GM11168 (cell line): ENCODE measurements at regions not wholly inside any gene's neighbourhood (a gene's known extent, or its start where the extent isn't known, plus 50 kb on each side); places are given as distances from the start of the nearest gene placed in this dataset.

Experiments used
- in situ Hi-C: fragments of 300-500 bp; cut with MboI; formaldehyde crosslinking; loops from one replicate; pipeline ENCODE4 v1.12.0; 2022; ENCODE audit warnings: low sequenced_read_pairs; ENCODE audit not compliant: unreplicated experiment

- in situ Hi-C loops, result no loop called here
These were observed 240.4 kb upstream of the FAR2 start for GRCh38 chr12:28908646-28909045.

GRCh38 chr12:28909291-28909690, 239.8 kb upstream of the FAR2 start:
- in situ Hi-C loops, result no loop called here

DNA sequence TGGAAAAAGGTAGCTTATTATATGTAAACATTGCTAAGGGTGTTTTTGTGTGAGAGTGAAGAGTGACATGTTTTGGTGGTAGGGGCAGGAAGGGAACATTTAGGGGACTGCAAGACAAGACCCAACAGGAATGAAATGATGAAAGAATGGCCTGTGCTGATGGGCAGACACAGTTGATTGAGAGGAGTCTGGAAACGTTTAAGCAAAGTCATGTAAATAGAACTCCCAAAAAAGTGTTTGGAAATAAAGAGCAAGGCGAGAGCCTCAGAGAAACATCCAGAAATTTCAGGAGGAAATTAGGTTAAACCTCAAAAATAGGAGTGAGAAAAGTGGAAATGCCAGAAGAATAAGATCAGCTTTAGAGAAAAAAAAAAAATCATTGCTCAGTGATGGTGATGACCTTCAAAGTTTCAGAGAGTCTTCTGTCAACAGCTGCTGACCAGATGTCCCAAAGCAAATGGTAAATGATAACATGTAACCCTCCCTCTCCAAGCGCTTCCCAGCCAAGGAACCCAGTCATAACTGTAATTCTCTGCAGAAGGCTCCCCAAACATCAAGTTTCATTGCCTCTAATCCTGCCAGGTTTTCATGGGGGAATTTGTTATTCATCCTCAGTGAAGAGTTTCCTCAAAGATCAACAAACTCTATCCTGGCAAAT, 223.2 kb upstream of the FAR2 start:
- in situ Hi-C loops, result no loop called here

DNA sequence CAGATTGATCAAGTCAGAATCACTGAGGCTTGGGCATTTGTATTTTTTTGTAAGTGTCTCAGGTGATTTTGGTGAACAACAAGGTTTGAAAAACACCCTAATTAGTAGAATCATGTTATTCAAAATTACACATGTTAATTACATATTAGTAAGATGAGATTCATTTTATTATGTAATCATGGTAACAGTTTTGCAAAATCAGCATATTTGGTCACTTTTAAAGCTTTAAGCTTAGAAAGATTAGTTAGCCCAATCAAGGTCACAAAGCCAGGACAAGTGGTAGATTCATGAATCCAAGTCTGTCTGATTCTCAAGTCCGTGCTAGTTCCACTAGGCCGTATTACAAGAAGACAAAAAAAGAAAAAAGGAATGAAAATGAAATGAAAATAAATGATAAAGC, 218.4 kb upstream of the FAR2 start:
- in situ Hi-C loops, result no loop called here

DNA sequence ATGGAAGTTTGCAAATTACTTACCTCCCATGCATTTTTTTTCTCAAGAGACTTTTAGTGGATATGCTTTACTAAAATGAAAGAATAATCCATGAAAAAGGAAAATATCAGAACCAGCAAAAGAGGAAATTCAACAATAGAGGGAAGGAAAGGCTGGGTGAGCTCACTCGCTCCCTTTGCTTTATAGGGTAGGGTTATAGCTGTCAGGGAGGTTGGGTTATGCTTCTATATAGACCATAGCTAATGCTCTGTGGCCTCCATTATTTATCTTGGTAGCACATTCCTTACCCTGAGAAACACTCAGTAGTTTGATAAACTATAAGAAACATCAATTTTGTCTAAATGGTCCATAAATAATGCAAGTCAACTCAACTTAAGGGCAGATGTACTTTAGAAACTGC, 215.9 kb upstream of the FAR2 start:
- in situ Hi-C loops, result no loop called here

- in situ Hi-C loops, result no loop called here
These were observed 215.1 kb upstream of the FAR2 start for GRCh38 chr12:28933864-28934527.

GRCh38 chr12:28936221-28936620, 212.9 kb upstream of the FAR2 start:
- in situ Hi-C loops, result no loop called here

GRCh38 chr12:28936711-28937110, 212.4 kb upstream of the FAR2 start:
- in situ Hi-C loops, result no loop called here

DNA sequence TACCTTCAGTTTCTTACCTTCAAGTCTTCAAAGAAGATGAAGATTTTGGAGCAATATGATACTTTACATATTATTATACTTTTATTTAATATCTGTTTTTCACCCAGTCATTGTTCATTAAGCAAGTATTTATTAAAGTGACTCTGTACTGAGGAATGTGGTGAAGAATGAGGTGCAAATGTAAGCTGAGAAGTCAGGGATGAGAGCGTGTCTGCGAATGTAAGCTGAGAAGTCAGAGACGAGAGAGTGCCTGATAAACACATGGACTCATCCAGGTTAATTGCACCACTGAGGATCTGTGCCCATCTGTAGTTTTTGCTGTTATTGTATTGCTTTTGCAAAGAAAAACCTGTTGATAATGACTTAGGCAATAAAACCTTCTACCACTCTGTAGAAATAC, 211.9 kb upstream of the FAR2 start:
- in situ Hi-C loops, result no loop called here

DNA sequence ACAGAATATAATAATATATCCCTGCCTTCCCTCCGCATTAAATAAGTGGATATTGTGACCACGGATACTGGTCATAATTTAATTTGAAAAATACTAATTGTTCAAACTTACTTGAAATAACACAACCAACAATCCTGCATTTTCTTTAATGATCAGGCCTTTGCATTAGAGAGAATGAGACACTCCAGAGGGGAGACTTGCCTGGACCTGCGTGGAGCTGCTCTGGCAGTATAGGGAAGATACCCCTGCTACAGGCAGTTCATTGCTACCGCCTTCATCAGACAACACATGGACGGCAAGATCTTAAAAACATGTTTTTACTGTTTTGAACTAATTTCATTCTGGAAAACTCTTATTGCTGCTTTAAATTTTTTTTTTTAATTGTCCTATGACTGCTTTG, 211.0 kb upstream of the FAR2 start:
- in situ Hi-C loops, result no loop called here

DNA sequence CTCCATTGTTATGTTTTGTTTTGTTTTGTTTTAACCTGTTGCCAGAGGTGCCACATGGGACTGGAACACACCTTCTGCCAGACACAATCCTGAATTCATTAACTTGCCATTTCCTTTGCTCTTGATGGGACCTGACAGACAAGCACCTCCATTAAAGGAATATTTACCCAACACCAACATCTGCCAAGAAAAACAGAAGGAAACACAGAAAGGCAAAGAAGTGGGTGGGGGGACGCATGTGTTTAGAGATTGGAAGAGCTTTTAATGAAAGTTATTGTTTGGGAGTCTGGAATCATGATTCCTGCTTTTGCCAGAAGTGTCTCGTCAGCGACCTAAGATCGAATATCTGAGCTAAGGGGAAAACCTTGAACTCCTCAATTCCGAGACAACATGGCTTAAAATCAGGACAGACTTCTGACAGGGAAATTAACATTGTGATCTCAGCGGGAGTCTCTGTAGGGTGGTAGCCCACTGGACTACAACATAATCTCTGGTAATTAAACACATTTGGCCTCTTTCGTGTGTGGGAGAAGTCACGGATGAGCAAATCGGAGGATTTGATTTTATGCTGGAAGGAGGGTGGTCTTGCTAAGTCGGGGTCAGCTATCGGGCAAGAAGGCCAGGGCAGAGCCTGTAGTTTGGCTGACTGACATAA, 210.4 kb upstream of the FAR2 start:
- in situ Hi-C loops, result no loop called here

DNA sequence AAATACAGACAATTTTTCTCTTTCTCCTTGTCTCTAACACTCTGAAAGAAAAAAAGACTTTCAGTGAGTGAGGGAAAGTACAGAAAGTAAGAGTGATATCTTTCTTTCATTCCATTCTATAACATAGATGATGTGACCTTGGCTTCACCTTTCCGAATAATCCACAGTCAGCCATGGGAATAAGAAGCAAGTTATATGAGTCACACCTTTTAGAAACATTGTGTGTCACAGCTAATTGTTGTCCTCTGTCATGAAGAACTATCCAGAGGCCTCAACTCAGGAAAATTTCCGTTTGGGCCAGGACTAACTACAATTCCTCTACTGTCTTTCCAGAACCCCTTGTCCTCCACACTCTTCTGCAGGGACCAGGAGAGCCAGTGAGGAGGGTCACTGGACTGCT, 209.7 kb upstream of the FAR2 start:
- in situ Hi-C loops, result no loop called here

- in situ Hi-C loops, result no loop called here
These were observed 207.8 kb upstream of the FAR2 start for GRCh38 chr12:28941248-28941647.

DNA sequence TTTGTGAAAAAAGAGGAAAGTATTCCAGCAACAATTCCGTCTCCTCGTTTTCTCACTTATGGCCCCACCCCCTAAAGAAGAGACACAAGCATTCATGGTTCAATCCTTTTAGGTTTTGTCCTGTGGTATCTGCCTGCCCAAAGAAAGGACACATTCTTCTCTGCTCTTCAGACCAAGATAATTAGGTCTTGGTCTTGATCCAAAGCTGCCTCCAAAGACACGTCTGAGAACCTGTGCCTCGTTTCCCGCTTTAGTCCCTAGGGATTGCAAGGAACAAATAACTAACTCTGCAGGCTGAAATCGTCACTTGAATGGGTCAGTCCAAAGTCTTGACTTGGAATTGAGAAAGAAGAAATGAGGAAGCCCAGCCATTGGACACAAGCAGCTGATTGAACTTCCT, 202.7 kb upstream of the FAR2 start:
- in situ Hi-C loops, result no loop called here

DNA sequence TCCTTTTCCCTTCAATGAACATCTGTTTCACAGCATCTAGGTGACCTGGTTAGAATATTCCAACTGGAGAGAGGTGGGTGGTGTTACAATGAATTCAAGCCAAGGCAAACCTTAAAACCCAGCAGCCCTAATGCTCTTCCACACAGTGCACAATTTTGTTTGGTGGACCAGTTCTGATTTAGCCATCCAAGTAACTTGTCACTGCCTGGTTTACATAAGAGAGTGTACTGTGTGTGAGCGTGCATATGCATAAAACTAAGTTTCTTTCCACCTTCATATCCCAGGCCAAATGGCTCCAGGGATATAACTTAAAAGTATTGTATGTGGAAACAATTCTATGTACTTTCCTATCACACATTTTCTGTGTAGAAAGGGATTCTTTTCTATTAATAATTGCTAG, 200.4 kb upstream of the FAR2 start:
- in situ Hi-C loops, result no loop called here

DNA sequence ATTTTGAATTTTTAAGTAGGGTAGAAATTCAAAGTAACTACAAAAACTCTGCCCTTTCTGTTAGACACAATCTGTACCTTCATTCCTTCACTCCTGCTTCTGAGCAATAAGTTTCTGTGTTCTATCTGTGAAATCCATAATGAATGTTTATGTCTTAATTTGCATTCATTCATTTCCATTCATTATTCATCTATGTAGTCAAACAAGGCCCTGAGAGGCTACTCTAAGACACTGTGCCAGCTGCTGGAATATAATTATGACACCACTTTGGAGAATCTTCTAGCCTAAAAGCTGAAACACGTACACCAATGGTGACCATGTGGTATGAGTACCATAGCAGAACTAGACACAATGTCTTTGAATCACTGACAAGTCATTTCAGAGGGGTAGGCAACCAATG, 199.9 kb upstream of the FAR2 start:
- in situ Hi-C loops, result no loop called here

DNA sequence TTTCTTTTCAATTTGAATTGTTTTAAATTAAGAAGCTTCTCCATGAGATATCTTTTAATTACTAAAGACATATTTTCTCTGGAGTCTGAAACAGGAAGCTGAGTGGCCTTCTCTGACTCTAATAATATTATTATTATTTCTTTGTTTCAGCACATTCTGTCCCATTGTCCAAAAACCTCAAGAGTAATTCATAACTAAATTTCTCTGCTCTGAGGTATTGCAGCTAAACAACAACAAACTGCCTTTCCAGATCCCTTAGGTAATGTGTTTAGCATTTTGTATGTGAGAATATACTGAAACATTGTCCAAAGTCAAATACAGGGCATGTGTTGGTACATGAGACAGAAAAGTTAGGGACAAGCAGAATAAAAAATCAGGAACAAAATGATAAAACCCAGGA, 199.0 kb upstream of the FAR2 start:
- in situ Hi-C loops, result no loop called here

- in situ Hi-C loops, result no loop called here
These were observed 197.1 kb upstream of the FAR2 start for GRCh38 chr12:28951935-28952334.

DNA sequence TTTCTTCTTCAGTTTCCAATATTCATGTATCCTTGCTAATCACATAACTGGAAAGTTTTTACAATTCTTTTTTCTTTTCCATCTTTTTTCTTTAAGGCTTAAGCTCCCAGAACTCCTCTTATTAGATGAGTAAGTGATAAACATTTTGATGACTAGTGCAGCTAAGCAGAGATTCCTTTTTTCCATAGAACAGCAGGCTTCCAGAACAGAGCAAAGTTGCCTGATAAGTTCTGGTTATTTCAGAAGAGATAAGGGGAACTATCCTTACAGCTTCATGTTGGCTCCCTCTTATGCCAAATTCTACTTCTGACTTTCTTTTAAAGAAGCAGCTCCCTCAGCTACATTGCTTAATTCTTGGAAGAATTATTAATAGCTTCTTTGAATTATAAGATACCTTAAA, 194.7 kb upstream of the FAR2 start:
- in situ Hi-C loops, result no loop called here

DNA sequence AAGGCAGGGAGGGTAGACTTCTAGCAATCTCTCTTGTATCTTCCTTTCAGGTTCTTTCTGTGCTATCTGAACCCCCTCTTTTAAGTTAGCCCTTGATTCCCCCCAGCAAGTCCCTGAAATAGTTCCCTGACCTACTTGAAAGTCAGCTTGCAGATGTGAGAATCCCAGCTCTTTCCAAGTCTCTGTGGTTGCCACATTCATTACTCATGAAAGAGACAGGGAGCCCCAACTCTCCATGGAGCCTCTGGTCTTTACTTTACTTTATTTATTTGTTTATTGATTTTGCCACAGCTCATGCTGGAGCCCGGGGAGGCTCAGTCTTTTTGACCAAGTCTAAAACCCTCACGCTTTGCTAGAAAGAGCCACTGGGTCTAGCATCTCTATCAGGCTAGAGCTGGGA, 193.6 kb upstream of the FAR2 start:
- in situ Hi-C loops, result no loop called here

- in situ Hi-C loops, result no loop called here
These were observed 193.1 kb upstream of the FAR2 start for GRCh38 chr12:28955931-28956330.
